ENCODE measurements at regions not wholly inside any gene's neighbourhood (a gene's known extent, or its start where the extent isn't known, plus 50 kb on each side); places are given as distances from the start of the nearest gene placed in this dataset.

DNA sequence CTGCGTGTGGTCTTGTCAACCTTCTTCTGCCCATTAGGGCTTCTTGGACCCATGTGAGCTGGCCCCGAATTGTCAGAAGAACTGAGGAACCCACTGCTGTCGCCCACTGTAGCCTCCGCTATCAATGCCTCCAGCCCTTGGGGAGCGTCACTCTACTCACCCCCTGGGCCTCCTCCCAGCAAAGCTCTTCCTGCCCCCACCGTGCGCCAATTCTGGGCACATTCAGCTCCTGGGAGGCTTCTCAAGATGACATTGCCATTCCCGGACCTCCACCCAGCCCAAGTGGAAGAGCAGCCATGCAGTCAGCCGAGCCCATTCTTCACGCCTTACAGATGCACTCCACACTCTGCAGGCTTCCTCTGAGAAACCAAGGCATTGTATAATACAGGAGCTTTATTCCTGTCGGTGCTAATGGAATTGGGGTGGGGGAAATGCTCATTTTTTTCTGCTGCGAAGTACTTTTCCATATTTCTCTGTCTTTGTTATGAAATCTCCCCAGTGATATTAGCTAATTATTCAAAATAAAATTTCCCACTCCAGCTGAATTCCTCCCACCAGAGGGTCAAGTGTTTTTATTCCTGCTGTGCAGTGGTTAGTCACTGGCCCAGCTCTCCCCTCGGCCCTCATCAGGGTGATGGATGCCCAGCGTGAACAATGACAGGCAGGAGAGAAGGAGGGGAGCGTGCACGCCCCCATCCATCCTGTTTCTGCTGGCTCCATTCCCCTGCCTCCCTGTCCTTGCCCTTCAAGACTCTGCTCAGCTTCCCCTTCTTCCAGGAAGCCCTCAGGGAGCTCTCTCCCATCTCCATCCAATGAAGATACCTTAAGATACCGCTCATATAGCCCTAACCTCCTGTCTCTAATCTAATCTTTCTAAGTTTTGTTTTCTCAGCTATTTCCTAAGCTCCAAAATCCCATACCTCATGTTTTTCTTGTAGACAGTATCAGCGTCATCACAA is 87.7 kb downstream of the C16orf95 start:
- no peak for DNase-seq
- Mint-ChIP-seq H3K4me1 (peaks cover 19% of the 10 kb centered on the region), H3K27ac (peak overlapping the region; percentile 19), H3K36me3 (ENCODE audit: low read depth) (peaks cover 4% of the 10 kb centered on the region), H3K27me3 (ENCODE audit: low read depth, poor library complexity) (peaks cover 22% of the 10 kb centered on the region), H3K4me3 (no peak overlapping the region), H3K9me3 (peaks cover 25% of the 10 kb centered on the region)
- no peak for TF ChIP-seq CTCF (IDR thresholded peaks at IDR 0.05)

DNA sequence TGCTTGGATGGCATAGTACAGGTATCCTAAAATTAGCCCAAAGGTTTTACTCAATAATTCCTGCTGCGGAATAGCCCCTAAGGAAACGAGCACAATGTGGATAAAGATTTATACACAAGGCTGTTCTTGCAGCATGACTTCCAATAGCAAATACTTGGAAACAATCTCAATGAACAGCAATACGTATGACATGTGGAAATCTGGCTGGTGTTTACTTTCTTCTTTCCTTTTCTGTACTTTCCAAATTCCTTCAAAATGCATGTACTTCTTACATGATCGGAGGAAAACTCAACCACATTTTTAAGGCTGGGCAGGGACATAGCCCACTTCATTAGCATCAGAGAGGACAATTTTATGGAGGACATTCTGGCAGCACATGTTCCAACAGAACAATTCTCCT is 86.6 kb downstream of the C16orf95 start:
- H3K27ac Mint-ChIP-seq: no peak overlapping the region
- TF ChIP-seq CTCF (IDR thresholded peaks at IDR 0.05): no peak
- H3K27me3 Mint-ChIP-seq (ENCODE audit: low read depth, poor library complexity): peaks cover 15% of the 10 kb centered on the region
- peaks cover 4% of the 10 kb centered on the region for H3K36me3 Mint-ChIP-seq (ENCODE audit: low read depth)
- peaks cover 25% of the 10 kb centered on the region for H3K9me3 Mint-ChIP-seq
- peaks cover 29% of the 10 kb centered on the region for H3K4me1 Mint-ChIP-seq
- H3K4me3 Mint-ChIP-seq: no peak overlapping the region
- no peak for DNase-seq

DNA sequence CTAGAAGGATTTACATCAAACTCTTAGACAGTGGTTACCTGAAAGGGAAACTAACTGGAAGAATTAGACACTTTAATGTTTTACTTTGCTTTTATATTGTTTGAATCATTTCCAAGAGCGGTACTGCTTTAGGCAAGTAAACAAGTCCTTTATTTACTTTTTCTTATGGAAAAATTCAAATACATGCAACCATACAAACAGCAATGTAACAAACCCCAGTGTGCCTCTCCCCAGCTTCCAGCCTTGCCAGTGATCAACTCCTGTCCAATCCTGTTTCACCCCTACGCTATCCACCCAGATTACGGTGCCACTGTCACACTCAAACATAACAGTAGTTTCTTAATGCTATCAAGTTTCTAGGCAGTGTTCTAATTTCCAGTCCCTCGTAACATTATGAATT is 85.9 kb downstream of the C16orf95 start:
- Mint-ChIP-seq H3K27ac (no peak overlapping the region), H3K27me3 (ENCODE audit: low read depth, poor library complexity) (peaks cover 15% of the 10 kb centered on the region), H3K4me3 (no peak overlapping the region), H3K4me1 (peaks cover 36% of the 10 kb centered on the region), H3K36me3 (ENCODE audit: low read depth) (peaks cover 4% of the 10 kb centered on the region), H3K9me3 (peaks cover 25% of the 10 kb centered on the region)
- no peak for TF ChIP-seq CTCF (IDR thresholded peaks at IDR 0.05)
- DNase-seq: no peak

DNA sequence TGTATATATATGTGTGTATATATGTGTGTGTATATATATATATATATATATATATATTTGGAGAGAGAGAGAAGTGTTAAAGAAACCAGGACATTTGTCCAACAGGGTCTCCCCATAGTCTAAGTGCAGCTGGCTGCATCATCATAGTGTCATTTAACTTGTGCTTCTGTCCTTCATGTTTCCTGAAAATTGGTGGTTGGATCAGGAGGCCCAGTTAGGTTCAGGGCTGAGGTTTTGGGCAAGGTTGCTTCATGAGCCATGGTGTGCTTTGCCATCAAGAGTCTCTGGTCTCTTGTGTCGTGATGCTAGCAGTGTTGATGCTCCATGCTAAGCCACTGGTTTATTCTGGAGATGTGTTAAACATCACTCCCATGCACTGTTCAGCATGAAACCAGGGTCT is 85.3 kb downstream of the C16orf95 start:
- Mint-ChIP-seq H3K4me3 (no peak overlapping the region), H3K27me3 (ENCODE audit: low read depth, poor library complexity) (peaks cover 15% of the 10 kb centered on the region), H3K4me1 (peaks cover 40% of the 10 kb centered on the region), H3K36me3 (ENCODE audit: low read depth) (peaks cover 4% of the 10 kb centered on the region), H3K9me3 (peaks cover 25% of the 10 kb centered on the region), H3K27ac (no peak overlapping the region)
- TF ChIP-seq CTCF (IDR thresholded peaks at IDR 0.05): no peak
- no peak for DNase-seq

DNA sequence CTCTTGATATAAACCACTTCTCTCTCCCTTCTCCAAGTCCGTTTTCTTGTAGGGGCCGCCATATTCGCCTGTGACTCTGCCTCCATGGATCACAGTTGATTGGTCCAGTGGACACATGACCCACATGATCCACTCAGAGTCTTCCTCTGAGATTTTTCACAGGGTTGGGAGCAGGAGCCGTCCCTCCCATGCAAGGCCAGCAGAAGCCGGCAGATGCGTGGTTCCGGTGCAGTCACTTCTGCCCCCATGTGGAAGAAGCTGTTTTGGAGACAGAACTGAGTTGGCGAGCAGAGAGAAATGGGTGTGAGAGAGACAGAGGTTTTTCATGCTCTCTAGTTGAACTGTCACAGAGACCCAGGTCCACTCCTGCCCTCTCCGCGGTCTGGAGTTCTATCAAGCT is 83.3 kb downstream of the C16orf95 start:
- peaks cover 4% of the 10 kb centered on the region for H3K36me3 Mint-ChIP-seq (ENCODE audit: low read depth)
- peaks cover 25% of the 10 kb centered on the region for H3K9me3 Mint-ChIP-seq
- H3K4me1 Mint-ChIP-seq: peaks cover 49% of the 10 kb centered on the region
- no peak overlapping the region for H3K27ac Mint-ChIP-seq
- H3K27me3 Mint-ChIP-seq (ENCODE audit: low read depth, poor library complexity): peaks cover 18% of the 10 kb centered on the region
- H3K4me3 Mint-ChIP-seq: no peak overlapping the region
- TF ChIP-seq CTCF (IDR thresholded peaks at IDR 0.05): peak; percentile 22
- no peak for DNase-seq

DNA sequence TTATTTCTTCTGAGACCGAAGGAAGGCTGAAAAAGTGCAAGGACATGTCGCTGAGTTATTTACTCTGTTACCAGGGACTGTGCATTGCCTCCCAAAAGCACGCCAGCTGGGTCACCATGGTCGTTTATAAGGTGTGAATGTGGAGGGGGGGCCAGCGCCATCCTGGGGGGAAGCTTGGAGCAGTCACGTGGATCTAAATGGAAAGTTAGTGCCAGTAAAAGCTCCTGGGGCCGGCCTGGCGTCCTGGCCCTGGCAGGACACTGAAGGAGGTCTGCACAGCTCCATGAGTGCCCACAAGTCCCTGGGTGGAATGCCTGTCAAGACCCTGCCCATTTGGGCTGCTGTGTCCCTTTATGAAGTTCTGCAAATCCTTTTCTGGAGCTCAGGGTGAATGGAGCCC is 82.6 kb downstream of the C16orf95 start:
- TF ChIP-seq CTCF (IDR thresholded peaks at IDR 0.05): no peak
- Mint-ChIP-seq H3K27ac (no peak overlapping the region), H3K36me3 (ENCODE audit: low read depth) (peaks cover 4% of the 10 kb centered on the region), H3K4me1 (peaks cover 46% of the 10 kb centered on the region), H3K27me3 (ENCODE audit: low read depth, poor library complexity) (peaks cover 18% of the 10 kb centered on the region), H3K9me3 (peaks cover 21% of the 10 kb centered on the region), H3K4me3 (no peak overlapping the region)
- DNase-seq: no peak

Measured in nephron progenitor cell (in vitro differentiated cells).